ENCODE measurements at regions not wholly inside any gene's neighbourhood (a gene's known extent, or its start where the extent isn't known, plus 50 kb on each side); places are given as distances from the start of the nearest gene placed in this dataset.

GRCh38 chr4:108325561-108325960 lies 156.8 kb upstream of the LEF1 start:
- TF ChIP-seq GATA2 (IDR thresholded peaks at IDR 0.05; ENCODE audit: low read depth, low read length): no peak
- TF ChIP-seq GATA3 (IDR thresholded peaks at IDR 0.05; ENCODE audit: low read depth, low read length): no peak

Measured in SH-SY5Y (cell line).